ENCODE measurements at regions not wholly inside any gene's neighbourhood (a gene's known extent, or its start where the extent isn't known, plus 50 kb on each side); places are given as distances from the start of the nearest gene placed in this dataset.

GRCh38 chr16:48834576-48834975 is 224.6 kb upstream of the N4BP1 start:
- WGBS (ENCODE audit: low lambda C conversion rate) = 7% methylated on average over 1 of the region's 1 CpG
- ChIA-PET POLR2A (no interaction called here), CTCF (no interaction called here)
- H3K36me3 ChIP-seq (replicated peaks in 1 of 2; ENCODE audit: control insufficient read depth in 1 of 2, insufficient read depth in 2 of 2, low read length in 1 of 2) = no peaks in the 10 kb centered on the region
- no peaks in the 10 kb centered on the region for H3K79me2 ChIP-seq (ENCODE audit: insufficient read depth)
- no peaks in the 10 kb centered on the region for H3K9me3 ChIP-seq
- H2AFZ ChIP-seq (ENCODE audit: low read depth) = no peak overlapping the region
- no peak overlapping the region for H3K27ac ChIP-seq (ENCODE audit: low read depth in 2 of 2, low read length in 1 of 2)
- H3K9me2 ChIP-seq = no peaks in the 10 kb centered on the region
- H4K20me1 ChIP-seq (ENCODE audit: insufficient read depth) = no peaks in the 10 kb centered on the region
- no peak overlapping the region for H3K4me3 ChIP-seq (ENCODE audit: low read depth in 2 of 2, low read length in 1 of 2)
- TF ChIP-seq USF2 (IDR thresholded peaks at IDR 0.05; ENCODE audit: borderline replicate concordance, low read depth, low read length) (no peak), RAD21 (IDR thresholded peaks at IDR 0.05; ENCODE audit: low read length) (peak; percentile 35; the same call in 1 of the 2 replicates), MAX (IDR thresholded peaks at IDR 0.05; ENCODE audit: low read depth) (no peak)
- no peaks in the 10 kb centered on the region; a peak in 1 of 4 replicates for H3K4me1 ChIP-seq (ENCODE audit: control insufficient read depth in 1 of 2, insufficient read depth in 2 of 2, low read depth in 1 of 2, low read length in 1 of 2)
- no peak overlapping the region for H3K4me2 ChIP-seq
- DNase-seq = no peak
- H3K9ac ChIP-seq = no peak overlapping the region
- H3K27me3 ChIP-seq (ENCODE audit: insufficient read depth) = no peaks in the 10 kb centered on the region
- H3F3A ChIP-seq (replicated peaks; ENCODE audit: insufficient read depth) = no peaks in the 10 kb centered on the region

GRCh38 chr16:48833461-48833860 is 223.5 kb upstream of the N4BP1 start:
- no peak overlapping the region for H3K4me2 ChIP-seq
- ChIA-PET CTCF (no interaction called here), POLR2A (no interaction called here)
- no peaks in the 10 kb centered on the region for H3F3A ChIP-seq (replicated peaks; ENCODE audit: insufficient read depth)
- no peak for TF ChIP-seq EP300 (IDR thresholded peaks at IDR 0.05; ENCODE audit: borderline replicate concordance in 1 of 2, low read depth in 1 of 2, low read length in 1 of 2)
- no peaks in the 10 kb centered on the region for H4K20me1 ChIP-seq (ENCODE audit: insufficient read depth)
- no peak overlapping the region for H3K27ac ChIP-seq (ENCODE audit: low read depth in 2 of 2, low read length in 1 of 2)
- no peaks in the 10 kb centered on the region for H3K27me3 ChIP-seq (ENCODE audit: insufficient read depth)
- H3K9me3 ChIP-seq = no peaks in the 10 kb centered on the region
- no peaks in the 10 kb centered on the region for H3K9me2 ChIP-seq
- no peak overlapping the region for H3K4me3 ChIP-seq (ENCODE audit: low read depth in 2 of 2, low read length in 1 of 2)
- H3K9ac ChIP-seq = no peak overlapping the region
- no peaks in the 10 kb centered on the region for H3K79me2 ChIP-seq (ENCODE audit: insufficient read depth)
- no peak overlapping the region for H2AFZ ChIP-seq (ENCODE audit: low read depth)
- no peak for DNase-seq
- H3K36me3 ChIP-seq (replicated peaks in 1 of 2; ENCODE audit: control insufficient read depth in 1 of 2, insufficient read depth in 2 of 2, low read length in 1 of 2) = no peaks in the 10 kb centered on the region
- H3K4me1 ChIP-seq (ENCODE audit: control insufficient read depth in 1 of 2, insufficient read depth in 2 of 2, low read depth in 1 of 2, low read length in 1 of 2) = no peaks in the 10 kb centered on the region; a peak in 1 of 4 replicates
- whole genome bisulfite sequencing (ENCODE audit: low lambda C conversion rate) = 0% methylated on average over 2 of the region's 2 CpGs

- Histone ChIP-seq H3K4me2 (no peak overlapping the region), H3K9ac (no peak overlapping the region), H3K27ac (ENCODE audit: low read depth in 2 of 2, low read length in 1 of 2) (no peak overlapping the region), H3K36me3 (replicated peaks in 1 of 2; ENCODE audit: control insufficient read depth in 1 of 2, insufficient read depth in 2 of 2, low read length in 1 of 2) (no peaks in the 10 kb centered on the region), H3K27me3 (ENCODE audit: insufficient read depth) (no peaks in the 10 kb centered on the region), H3K4me3 (ENCODE audit: low read depth in 2 of 2, low read length in 1 of 2) (no peak overlapping the region), H3K9me3 (no peaks in the 10 kb centered on the region), H3K4me1 (ENCODE audit: control insufficient read depth in 1 of 2, insufficient read depth in 2 of 2, low read depth in 1 of 2, low read length in 1 of 2) (no peaks in the 10 kb centered on the region; a peak in 1 of 4 replicates), H3K9me2 (no peaks in the 10 kb centered on the region), H3K79me2 (ENCODE audit: insufficient read depth) (no peaks in the 10 kb centered on the region), H3F3A (replicated peaks; ENCODE audit: insufficient read depth) (no peaks in the 10 kb centered on the region), H4K20me1 (ENCODE audit: insufficient read depth) (no peaks in the 10 kb centered on the region), H2AFZ (ENCODE audit: low read depth) (no peak overlapping the region)
- 5% methylated on average over 4 of the region's 4 CpGs for WGBS (ENCODE audit: low lambda C conversion rate)
- TF ChIP-seq FOXM1 (IDR thresholded peaks at IDR 0.05; ENCODE audit: low read depth) (no peak), GATA2 (CRISPR knock-in tag; IDR thresholded peaks at IDR 0.05) (no peak), CTCF (IDR thresholded peaks at IDR 0.05) (peak; percentile 21)
- POLR2A ChIA-PET = interaction anchor here (0.7 kb wide), 1 partner anchor 506 kb away, joined by 4 read pairs; no protein-coding TSS in a partner anchor
- DNase-seq = no peak
- CTCF ChIA-PET = interaction anchor here (0.8 to 1.6 kb wide), 4 partner anchors 9 to 36 kb away, joined by 3 to 8 read pairs (median 3); no protein-coding TSS in a partner anchor
These were observed 221.2 kb upstream of the N4BP1 start for GRCh38 chr16:48831076-48831722.
